HG03139 (cell line): ENCODE measurements at regions not wholly inside any gene's neighbourhood (a gene's known extent, or its start where the extent isn't known, plus 50 kb on each side); places are given as distances from the start of the nearest gene placed in this dataset.

Experiments used
- ATAC-seq: cut with Tn5 transposase; IDR thresholded peaks from one replicate; pipeline ENCODE4 v1.9.1; 2021; ENCODE audit not compliant: unreplicated experiment

DNA sequence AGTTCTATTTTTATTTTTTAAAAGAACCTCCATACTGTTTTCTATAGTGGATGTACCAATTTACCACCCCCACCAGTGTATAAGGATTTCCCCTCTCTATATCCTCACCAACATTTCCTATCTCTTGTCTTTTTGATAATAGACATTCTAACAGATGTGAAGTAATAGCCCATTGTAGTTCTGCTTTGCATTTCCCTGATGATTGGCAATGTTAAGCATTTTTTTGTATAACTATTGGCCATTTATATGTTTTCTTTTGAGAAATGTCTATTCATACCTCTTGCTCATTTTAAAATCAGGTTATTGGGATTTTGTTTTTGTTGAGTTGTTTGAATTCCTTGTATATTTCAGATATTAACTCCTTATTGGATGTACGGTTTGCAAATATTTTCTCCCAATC, 251.1 kb upstream of the HTR2C start:
- no peak for ATAC-seq

DNA sequence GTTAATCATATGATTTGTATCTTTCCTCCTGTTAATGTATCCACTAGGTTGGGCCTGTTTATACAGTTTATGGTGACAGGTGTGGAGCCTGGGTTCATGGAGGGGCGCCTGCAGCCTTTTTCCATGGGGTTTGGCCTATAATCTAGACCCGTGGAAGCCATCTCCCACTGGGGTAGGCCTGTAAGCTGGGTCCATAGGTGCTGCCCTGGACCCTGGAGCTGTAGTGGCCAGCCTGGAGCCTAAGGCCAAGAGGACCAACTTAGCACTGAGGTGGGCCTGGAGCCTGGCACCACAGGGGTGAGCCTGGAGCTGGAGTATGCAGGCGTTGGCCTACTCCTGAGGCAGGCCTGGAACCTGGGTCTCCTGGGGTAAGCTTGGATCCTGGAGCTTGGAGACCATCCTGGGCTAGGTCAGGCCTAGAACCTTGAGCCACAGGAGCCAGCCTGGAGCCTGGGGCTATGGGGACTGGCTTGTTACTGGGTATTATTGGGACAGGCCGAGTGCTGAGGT, 249.4 kb upstream of the HTR2C start:
- ATAC-seq = no peak

DNA sequence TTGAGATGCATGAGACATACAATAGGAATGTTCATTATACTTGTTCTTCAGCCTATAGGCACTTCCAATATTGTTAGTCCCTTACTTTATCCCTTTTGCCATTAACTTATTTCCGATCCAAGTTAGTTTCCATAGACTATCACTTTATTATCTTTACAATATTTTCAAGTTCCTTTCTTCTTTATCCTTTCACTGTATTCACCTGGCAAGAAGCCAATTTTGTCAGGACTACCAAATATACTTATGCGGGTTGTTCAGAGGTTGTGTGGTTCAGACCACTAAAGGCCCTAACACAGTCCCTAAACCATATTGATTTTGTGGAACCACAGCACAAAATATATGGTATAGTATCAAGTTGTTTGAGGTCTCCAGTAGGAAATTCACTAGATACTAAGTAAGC, 245.0 kb upstream of the HTR2C start:
- ATAC-seq = no peak

DNA sequence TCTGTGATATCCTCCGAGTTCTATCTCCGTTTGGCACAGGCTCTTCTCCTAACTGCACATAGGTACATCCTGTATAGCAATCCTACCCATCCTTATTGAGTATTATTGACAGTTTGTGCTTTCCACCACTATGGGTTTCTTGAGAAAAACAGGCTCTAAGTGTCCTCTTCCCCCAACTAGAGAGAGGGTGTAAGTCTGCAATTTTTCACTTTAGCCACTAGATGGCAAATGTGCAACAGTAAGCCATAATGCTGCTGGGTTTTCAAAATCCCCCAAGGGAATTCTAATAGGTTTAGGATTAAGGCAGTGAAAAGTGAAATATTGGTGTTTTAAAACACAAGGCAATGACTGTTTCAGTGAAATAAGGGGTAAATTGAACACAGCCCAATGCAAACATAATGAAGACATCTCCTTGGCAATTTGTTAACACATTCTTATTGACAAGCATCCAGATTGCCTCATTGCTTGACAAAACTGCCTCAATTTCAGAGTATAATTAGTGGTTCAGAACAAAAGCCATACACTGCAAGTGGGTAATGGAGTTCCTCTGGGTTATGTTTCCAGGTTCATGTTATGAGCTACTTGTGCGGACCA, 239.0 kb upstream of the HTR2C start:
- peak; percentile 75 for ATAC-seq

DNA sequence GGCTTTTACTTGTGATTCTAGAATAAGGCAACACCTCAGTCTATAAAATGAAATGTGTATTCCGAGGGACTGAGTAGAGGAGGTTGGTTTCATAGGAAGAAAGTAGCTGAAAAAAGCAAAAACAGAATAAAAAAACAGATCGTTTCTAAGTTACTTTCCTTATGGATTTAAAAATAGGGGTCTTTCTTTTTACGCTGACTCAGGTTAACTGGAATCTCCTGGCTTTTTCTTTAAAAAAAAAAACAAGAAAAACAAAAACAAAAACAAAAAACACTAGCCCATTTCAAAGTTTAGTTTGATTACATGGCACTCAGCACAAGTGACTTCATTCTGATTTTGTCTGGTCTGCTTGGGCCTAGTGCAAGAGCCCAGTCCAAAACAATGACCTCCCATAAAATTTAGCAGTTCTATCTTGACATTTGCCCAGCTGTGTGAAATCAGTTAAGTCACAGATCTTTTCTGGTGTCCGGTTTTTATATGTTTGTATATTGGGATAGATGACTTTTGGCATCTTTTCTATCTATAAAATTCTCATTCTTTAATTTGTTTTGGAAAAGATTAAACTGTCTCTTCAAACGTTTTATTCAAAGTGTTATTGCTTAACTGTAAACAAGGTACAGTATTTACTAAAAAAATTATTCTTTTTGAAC, 222.7 kb upstream of the HTR2C start:
- ATAC-seq = no peak

DNA sequence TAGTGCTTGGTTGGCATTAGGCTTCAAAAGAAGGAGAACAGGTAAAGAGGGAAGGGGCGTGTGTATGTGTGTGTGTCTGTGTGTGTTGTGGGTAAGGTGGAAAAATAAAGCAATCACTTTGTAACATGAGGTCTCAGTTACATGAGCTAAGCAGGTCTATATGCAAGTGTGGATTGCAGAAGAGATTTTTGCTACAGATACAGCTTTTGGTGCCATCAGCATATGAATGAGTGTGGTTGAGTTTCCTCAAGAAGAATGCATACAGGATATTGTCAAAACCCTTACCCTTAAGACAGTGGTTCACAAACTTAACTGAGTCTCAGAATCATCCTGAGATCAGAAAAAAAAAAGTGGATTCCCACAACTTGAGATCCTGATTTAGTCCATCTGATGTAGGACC, 220.5 kb upstream of the HTR2C start:
- ATAC-seq = no peak

DNA sequence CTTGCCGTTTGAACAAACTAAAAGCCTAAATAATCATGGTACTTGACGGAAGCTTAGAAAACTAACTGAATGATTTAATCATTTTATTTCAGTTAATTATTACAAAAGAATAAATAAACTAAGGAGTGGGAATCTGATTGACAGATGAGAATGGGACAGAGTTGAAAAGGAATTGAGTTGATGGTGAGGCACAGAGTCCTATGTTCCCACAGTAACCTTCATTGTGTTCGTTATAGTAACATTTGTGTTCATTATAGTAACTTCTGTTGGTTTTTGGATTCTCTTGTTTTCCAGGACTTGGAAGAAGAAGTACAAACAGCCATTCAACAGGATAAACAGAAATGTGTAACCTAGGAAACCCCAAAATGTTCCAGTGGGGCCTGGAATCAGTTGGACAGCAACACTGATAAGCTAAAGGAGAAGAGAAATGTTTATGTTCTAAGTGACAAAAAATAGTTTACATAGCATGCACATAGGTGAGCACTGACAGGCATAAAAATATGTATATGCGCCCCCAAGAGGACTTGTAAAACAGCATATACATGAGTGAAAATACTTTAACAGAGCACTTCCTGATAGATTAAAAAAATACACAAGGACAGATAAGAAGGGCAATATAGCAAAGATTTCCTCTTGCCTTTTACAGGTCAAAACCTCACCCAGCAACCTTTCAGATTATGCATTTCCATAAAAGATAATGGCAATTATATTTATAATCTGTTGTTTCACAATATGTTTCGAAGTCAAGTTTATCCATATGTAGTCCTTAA, 218.6 kb upstream of the HTR2C start:
- ATAC-seq = no peak

DNA sequence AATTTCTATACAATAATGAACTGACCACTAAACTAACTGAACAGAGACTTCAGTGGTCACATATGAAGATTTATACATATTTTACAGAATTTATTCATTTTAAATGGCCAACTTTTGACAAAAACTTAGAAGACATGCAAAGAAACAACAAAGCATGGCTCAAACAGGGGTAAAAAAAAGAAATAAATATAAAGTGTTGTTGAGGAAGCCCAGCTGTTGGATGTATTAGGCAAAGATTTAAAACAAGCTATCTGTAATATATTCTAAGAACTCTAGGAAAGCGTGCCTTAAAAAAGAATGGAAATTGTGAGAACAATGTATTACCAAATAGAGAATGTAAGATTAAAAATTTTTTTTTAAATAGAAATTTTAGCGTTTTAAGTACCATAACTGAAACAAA, 210.9 kb upstream of the HTR2C start:
- no peak for ATAC-seq

DNA sequence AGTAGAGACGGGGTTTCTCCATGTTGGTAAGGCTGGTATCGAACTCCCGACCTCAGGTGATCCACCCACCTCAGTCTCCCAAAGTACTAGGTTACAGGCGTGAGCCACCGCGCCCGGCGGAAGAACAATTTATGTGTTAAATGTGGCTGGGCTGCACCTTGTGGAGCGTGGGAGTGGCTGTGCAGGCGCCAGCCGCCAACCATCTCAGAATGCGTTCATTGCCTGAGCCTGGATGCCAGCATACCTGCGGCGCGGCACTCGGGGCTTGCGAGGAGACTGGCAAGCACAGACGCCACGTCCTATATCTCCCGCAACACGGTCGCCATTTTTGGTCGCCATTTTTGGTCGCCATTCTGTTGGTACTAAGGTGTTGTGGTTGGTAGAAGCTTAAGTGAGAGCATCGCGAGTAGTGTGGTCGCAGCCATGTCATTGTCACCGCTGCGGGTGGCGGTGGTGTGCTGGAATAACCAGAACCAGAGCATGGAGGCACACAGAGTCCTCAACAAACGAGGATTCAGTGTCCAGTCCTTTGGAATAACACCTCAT, 193.6 kb upstream of the HTR2C start:
- no peak for ATAC-seq
